Thymus (tissue), 11 donors: ENCODE measurements at regions not wholly inside any gene's neighbourhood (a gene's known extent, or its start where the extent isn't known, plus 50 kb on each side); places are given as distances from the start of the nearest gene placed in this dataset.

Experiments used
- DNase-seq, 9 donors: peaks; one replicate each; pipeline ENCODE4 v3.0.0-alpha.2; 2013; ENCODE audit warnings: low spot score in 9 of 9, low read depth in 6 of 9, missing footprints in 1 of 9
- H3K27ac ChIP-seq, 2 donors: one replicate each; pipeline ENCODE4 v1.5.1; 2013; ENCODE audit warnings: control low read depth in 1 of 2, low read depth in 1 of 2, low read length in 1 of 2, mild to moderate bottlenecking in 1 of 2, moderate library complexity in 1 of 2
- H3K27me3 ChIP-seq, 2 donors: one replicate each; pipeline ENCODE4 v1.5.1; 2013; ENCODE audit warnings: low read length in 1 of 2; ENCODE audit not compliant: control insufficient read depth in 2 of 2, insufficient read depth in 1 of 2
- H3K36me3 ChIP-seq, 2 donors: one replicate each; pipeline ENCODE4 v1.5.1; 2013; ENCODE audit warnings: low read length in 1 of 2, mild to moderate bottlenecking in 1 of 2, moderate library complexity in 1 of 2; ENCODE audit not compliant: control insufficient read depth in 2 of 2, insufficient read depth in 2 of 2
- H3K4me1 ChIP-seq, 2 donors: one replicate each; pipeline ENCODE4 v1.5.1; 2013; ENCODE audit warnings: low read length in 2 of 2; ENCODE audit not compliant: control insufficient read depth in 2 of 2, insufficient read depth in 2 of 2
- H3K4me3 ChIP-seq, 2 donors: one replicate each; pipeline ENCODE4 v1.5.1; 2013; ENCODE audit warnings: low read length in 2 of 2, control low read depth in 1 of 2, mild to moderate bottlenecking in 1 of 2
- H3K9me3 ChIP-seq, 2 donors: one replicate each; pipeline ENCODE4 v1.5.1; 2013; ENCODE audit warnings: low read length in 1 of 2, mild to moderate bottlenecking in 1 of 2; ENCODE audit not compliant: control insufficient read depth in 2 of 2, insufficient read depth in 1 of 2
- WGBS: extraction: QIAGEN DNeasy Blood & Tissue Kit; methylation state at CpG from one replicate; pipeline ENCODE4 v1.1.7; 2013; 5-methylcytosine and 5-hydroxymethylcytosine counted together
- donor health status: healthy.

DNA sequence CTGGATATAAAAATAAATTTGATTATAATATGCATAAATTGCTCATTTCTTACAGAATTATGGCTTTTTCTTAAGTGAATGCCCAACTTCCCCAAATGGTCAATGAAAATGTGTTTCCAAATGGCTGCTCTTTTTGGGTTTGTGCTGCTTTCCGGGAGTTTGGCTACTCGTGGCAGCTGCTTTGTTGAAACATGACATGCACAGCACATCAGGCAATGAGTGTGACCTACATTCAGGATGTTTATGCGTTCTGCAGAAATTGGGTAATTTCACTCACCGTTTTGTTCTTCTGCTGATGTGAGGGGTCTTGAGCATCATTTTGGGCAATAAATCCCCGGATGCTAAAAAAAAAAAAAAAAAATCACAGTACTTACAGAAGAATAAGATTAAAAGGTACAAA, 825.0 kb upstream of the KLHL29 start:
- no peaks in the 10 kb centered on the region for H3K9me3 ChIP-seq

DNA sequence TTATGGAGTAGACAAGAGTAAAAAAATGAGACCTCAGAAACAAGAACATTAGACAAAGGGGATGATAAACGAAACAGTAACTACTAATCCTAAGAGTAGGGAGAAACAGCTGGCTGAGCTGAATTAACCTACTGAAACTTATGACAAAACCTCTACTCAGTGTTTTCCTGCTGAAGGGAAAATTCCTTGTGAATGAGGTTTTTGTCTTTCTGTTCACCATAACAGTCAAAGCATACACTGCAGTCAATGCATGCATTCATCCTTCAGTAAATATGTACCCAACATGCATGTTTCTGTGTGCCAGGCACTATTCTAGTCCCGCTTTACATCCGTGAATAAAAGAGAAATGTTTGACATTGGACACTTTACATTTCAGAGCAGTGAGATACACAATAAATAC, 805.6 kb upstream of the KLHL29 start:
- H3K4me1 ChIP-seq: no peaks in the 10 kb centered on the region
- H3K27me3 ChIP-seq: no peaks in the 10 kb centered on the region
- no peak overlapping the region for H3K27ac ChIP-seq
- no peaks in the 10 kb centered on the region for H3K36me3 ChIP-seq
- DNase-seq: no peak
- 97% methylated on average over 3 of the region's 3 CpGs for WGBS
- H3K4me3 ChIP-seq: no peak overlapping the region
- peaks cover 0 to 10% of the 10 kb centered on the region in 2 donors for H3K9me3 ChIP-seq

More for the DNA sequence above, 825.0 kb upstream of the KLHL29 start:
- H3K4me1 ChIP-seq: no peaks in the 10 kb centered on the region
- no peak overlapping the region for H3K4me3 ChIP-seq
- H3K27me3 ChIP-seq: no peaks in the 10 kb centered on the region
- H3K27ac ChIP-seq: no peak overlapping the region
- WGBS: 90% methylated on average over 5 of the region's 5 CpGs
- no peaks in the 10 kb centered on the region for H3K36me3 ChIP-seq
- no peak for DNase-seq

GRCh38 chr2:22582107-22582506, 802.9 kb upstream of the KLHL29 start:
- H3K27me3 ChIP-seq: no peaks in the 10 kb centered on the region
- 80% methylated on average over 3 of the region's 3 CpGs for WGBS
- no peak overlapping the region for H3K4me3 ChIP-seq
- no peak overlapping the region for H3K27ac ChIP-seq
- H3K9me3 ChIP-seq: peaks cover 0 to 10% of the 10 kb centered on the region in 2 donors
- DNase-seq: no peak
- no peaks in the 10 kb centered on the region for H3K36me3 ChIP-seq
- no peaks in the 10 kb centered on the region for H3K4me1 ChIP-seq

DNA sequence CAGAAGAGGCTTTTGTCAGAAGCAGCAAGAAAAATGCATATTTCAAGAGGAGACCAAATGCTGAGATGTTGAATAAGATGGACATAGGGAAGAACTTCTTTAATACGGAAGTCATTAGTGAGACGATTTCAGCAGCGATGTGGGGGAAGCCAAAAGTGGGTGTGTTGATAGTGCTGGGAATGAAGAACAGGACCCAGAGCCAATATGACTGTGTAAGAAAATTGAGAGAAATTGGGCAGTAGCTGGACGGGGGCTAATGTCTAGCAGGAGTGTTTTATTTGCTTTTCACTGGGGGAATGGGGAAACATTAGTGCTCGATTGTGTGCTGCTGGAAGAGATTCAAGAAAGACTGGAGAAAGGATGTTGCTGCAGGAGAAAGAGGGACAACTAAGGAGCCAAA, 788.7 kb upstream of the KLHL29 start:
- H3K27ac ChIP-seq: no peak overlapping the region
- H3K27me3 ChIP-seq: no peaks in the 10 kb centered on the region
- WGBS: 85% methylated on average over 5 of the region's 5 CpGs
- H3K36me3 ChIP-seq: no peaks in the 10 kb centered on the region
- DNase-seq: no peak
- no peak overlapping the region for H3K4me3 ChIP-seq
- H3K9me3 ChIP-seq: no peaks in the 10 kb centered on the region
- H3K4me1 ChIP-seq: no peaks in the 10 kb centered on the region

- no peaks in the 10 kb centered on the region for H3K27me3 ChIP-seq
- 48% methylated on average over 2 of the region's 2 CpGs for WGBS
These were observed 784.8 kb upstream of the KLHL29 start for GRCh38 chr2:22600156-22600555.

DNA sequence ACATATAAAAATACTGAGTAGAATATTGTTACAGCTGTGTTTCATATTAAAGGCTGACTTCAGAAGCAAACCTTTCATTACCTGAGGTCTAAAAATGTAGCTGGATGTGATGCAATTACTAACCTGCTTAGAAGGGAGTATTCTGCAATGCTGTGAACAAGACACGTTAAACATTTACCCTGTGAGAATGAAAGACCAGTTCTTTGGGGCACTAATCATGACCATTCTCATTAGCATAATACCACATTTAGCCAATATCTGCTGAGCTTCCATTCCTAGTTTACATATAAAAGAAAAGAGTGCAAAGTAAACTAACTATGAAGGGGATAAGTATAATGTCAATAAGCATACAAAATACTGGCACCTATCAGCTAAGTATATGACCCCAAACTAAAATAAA, 784.0 kb upstream of the KLHL29 start:
- no peaks in the 10 kb centered on the region for H3K36me3 ChIP-seq
- no peak overlapping the region for H3K4me3 ChIP-seq
- no peaks in the 10 kb centered on the region for H3K27me3 ChIP-seq
- H3K4me1 ChIP-seq: no peaks in the 10 kb centered on the region
- no peak for DNase-seq
- no peak overlapping the region for H3K27ac ChIP-seq
- H3K9me3 ChIP-seq: no peaks in the 10 kb centered on the region
- WGBS: 91% methylated on average over 1 of the region's 1 CpG

More at GRCh38 chr2:22600156-22600555, 784.8 kb upstream of the KLHL29 start:
- no peak overlapping the region for H3K4me3 ChIP-seq
- H3K27ac ChIP-seq: no peak overlapping the region
- no peak for DNase-seq
- H3K4me1 ChIP-seq: no peaks in the 10 kb centered on the region
- H3K9me3 ChIP-seq: no peaks in the 10 kb centered on the region
- H3K36me3 ChIP-seq: no peaks in the 10 kb centered on the region

GRCh38 chr2:22604136-22604535, 780.8 kb upstream of the KLHL29 start:
- Histone ChIP-seq H3K4me3 (no peak overlapping the region), H3K27ac (no peak overlapping the region), H3K4me1 (no peaks in the 10 kb centered on the region), H3K36me3 (no peaks in the 10 kb centered on the region), H3K9me3 (no peaks in the 10 kb centered on the region), H3K27me3 (no peaks in the 10 kb centered on the region)
- 91% methylated on average over 4 of the region's 4 CpGs for WGBS
- DNase-seq: no peak

GRCh38 chr2:22616031-22616430, 768.9 kb upstream of the KLHL29 start:
- no peak for DNase-seq
- no peak overlapping the region for H3K27ac ChIP-seq
- no peak overlapping the region for H3K4me3 ChIP-seq
- H3K4me1 ChIP-seq: no peaks in the 10 kb centered on the region
- 84% methylated on average over 3 of the region's 3 CpGs for WGBS
- H3K9me3 ChIP-seq: no peaks in the 10 kb centered on the region
- no peaks in the 10 kb centered on the region for H3K27me3 ChIP-seq
- H3K36me3 ChIP-seq: no peaks in the 10 kb centered on the region

GRCh38 chr2:22623620-22624019, 761.4 kb upstream of the KLHL29 start:
- H3K36me3 ChIP-seq: no peaks in the 10 kb centered on the region
- no peak overlapping the region for H3K27ac ChIP-seq
- H3K27me3 ChIP-seq: no peaks in the 10 kb centered on the region
- no peak overlapping the region for H3K4me3 ChIP-seq
- WGBS: 89% methylated on average over 3 of the region's 3 CpGs
- H3K4me1 ChIP-seq: no peaks in the 10 kb centered on the region
- no peaks in the 10 kb centered on the region for H3K9me3 ChIP-seq
- DNase-seq: no peak

DNA sequence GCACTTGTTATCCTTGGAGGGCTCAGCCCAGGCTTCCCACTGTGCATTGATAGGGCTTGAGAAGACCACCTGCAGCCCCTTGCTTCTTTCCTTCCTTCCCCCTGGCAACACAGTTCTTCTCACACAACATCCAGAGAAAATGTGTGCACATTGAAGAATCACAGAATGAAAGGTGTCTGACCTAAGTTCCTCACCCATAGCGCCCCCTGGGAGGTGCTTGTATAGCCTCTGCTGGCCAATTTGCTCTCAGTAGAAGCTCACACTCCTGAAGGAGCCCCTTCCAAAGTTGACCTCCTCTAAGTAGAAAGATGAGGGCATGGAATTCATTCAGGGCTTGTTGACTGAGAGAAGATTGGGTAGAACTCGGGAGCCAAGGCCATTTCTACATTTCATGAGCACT, 758.4 kb upstream of the KLHL29 start:
- Histone ChIP-seq H3K4me1 (no peaks in the 10 kb centered on the region), H3K9me3 (no peaks in the 10 kb centered on the region), H3K27ac (no peak overlapping the region), H3K36me3 (no peaks in the 10 kb centered on the region), H3K27me3 (no peaks in the 10 kb centered on the region), H3K4me3 (no peak overlapping the region)
- 48% methylated on average over 2 of the region's 2 CpGs for WGBS
- DNase-seq: no peak
